Chondrocyte (in vitro differentiated cells): ENCODE measurements at regions not wholly inside any gene's neighbourhood (a gene's known extent, or its start where the extent isn't known, plus 50 kb on each side); places are given as distances from the start of the nearest gene placed in this dataset.

ENCODE experiments used
- DNase-seq: peaks from one replicate; pipeline ENCODE4 v3.0.0; 2021; ENCODE audit warnings: mixed read lengths, low spot score
- H3K27ac Mint-ChIP-seq: one replicate; pipeline ENCODE4 v1.8.0; 2021; ENCODE audit warnings: mild to moderate bottlenecking, moderate library complexity, mixed read lengths; ENCODE audit not compliant: unreplicated experiment
- H3K27me3 Mint-ChIP-seq: 2 replicates; pipeline ENCODE4 v1.8.0; 2021; ENCODE audit warnings: low read depth, mixed read lengths
- H3K36me3 Mint-ChIP-seq: 2 replicates; pipeline ENCODE4 v1.8.0; 2021; ENCODE audit warnings: low read depth, mixed read lengths
- H3K4me1 Mint-ChIP-seq: 2 replicates; pipeline ENCODE4 v1.8.0; 2021; ENCODE audit warnings: low read depth, mild to moderate bottlenecking, mixed read lengths
- H3K4me3 Mint-ChIP-seq: one replicate; pipeline ENCODE4 v1.8.0; 2021; ENCODE audit warnings: mild to moderate bottlenecking, moderate library complexity, mixed read lengths; ENCODE audit not compliant: unreplicated experiment
- H3K9me3 Mint-ChIP-seq: 2 replicates; pipeline ENCODE4 v1.8.0; 2021; ENCODE audit warnings: low read depth, mixed read lengths
- TF ChIP-seq, protein P1 (sequence below): fragments of 200-600 bp; sonication (generic); IDR thresholded peaks from 2 replicates; pipeline ENCODE4 v1.5.0; 2021; ENCODE audit warnings: antibody characterized with exemption, mild to moderate bottlenecking, moderate library complexity

- Mint-ChIP-seq H3K4me1 (peaks cover 15% of the 10 kb centered on the region), H3K27me3 (no peaks in the 10 kb centered on the region), H3K27ac (no peak overlapping the region), H3K4me3 (no peak overlapping the region), H3K9me3 (no peaks in the 10 kb centered on the region), H3K36me3 (no peaks in the 10 kb centered on the region)
- DNase-seq: no peak
- TF ChIP-seq, protein P1, sequence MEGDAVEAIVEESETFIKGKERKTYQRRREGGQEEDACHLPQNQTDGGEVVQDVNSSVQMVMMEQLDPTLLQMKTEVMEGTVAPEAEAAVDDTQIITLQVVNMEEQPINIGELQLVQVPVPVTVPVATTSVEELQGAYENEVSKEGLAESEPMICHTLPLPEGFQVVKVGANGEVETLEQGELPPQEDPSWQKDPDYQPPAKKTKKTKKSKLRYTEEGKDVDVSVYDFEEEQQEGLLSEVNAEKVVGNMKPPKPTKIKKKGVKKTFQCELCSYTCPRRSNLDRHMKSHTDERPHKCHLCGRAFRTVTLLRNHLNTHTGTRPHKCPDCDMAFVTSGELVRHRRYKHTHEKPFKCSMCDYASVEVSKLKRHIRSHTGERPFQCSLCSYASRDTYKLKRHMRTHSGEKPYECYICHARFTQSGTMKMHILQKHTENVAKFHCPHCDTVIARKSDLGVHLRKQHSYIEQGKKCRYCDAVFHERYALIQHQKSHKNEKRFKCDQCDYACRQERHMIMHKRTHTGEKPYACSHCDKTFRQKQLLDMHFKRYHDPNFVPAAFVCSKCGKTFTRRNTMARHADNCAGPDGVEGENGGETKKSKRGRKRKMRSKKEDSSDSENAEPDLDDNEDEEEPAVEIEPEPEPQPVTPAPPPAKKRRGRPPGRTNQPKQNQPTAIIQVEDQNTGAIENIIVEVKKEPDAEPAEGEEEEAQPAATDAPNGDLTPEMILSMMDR: no peak
Measured at GRCh38 chr2:203603456-203604389, 68.6 kb upstream of the RAPH1 start.

DNA sequence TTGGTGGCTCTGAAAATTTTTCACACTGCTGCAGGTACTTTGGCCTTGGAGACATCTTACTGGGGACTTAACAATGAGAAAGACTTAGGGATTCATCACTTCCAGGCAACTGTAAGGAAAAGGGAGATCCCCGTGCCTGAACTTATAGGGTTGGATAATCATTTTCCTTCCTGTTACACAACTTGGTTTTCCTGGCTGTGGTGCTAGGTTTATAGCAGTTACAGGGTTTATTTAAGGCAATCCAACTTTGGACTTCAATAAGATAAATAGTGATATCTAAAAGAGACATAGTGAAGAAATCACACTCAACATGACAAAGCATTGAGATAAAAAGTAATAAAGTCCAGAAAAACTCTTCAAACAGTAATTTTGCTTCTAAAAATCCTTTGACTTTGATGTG, 70.2 kb upstream of the RAPH1 start:
- H3K36me3 Mint-ChIP-seq: no peaks in the 10 kb centered on the region
- no peaks in the 10 kb centered on the region for H3K9me3 Mint-ChIP-seq
- H3K27ac Mint-ChIP-seq: no peak overlapping the region
- H3K27me3 Mint-ChIP-seq: no peaks in the 10 kb centered on the region
- H3K4me3 Mint-ChIP-seq: no peak overlapping the region
- TF ChIP-seq, protein P1: no peak
- DNase-seq: no peak
- peaks cover 14% of the 10 kb centered on the region for H3K4me1 Mint-ChIP-seq

GRCh38 chr2:203606051-203606450, 71.0 kb upstream of the RAPH1 start:
- Mint-ChIP-seq H3K27me3 (no peaks in the 10 kb centered on the region), H3K4me3 (no peak overlapping the region), H3K9me3 (no peaks in the 10 kb centered on the region), H3K4me1 (peaks cover 12% of the 10 kb centered on the region), H3K36me3 (no peaks in the 10 kb centered on the region), H3K27ac (no peak overlapping the region)
- TF ChIP-seq, protein P1: no peak
- no peak for DNase-seq

- Mint-ChIP-seq H3K27ac (no peak overlapping the region), H3K9me3 (no peaks in the 10 kb centered on the region)
- TF ChIP-seq, protein P1: no peak
Measured at GRCh38 chr2:203610558-203610957, 75.5 kb upstream of the RAPH1 start.

GRCh38 chr2:203612246-203612645, 77.1 kb upstream of the RAPH1 start:
- Mint-ChIP-seq H3K27me3 (no peaks in the 10 kb centered on the region), H3K27ac (no peak overlapping the region), H3K9me3 (no peaks in the 10 kb centered on the region), H3K4me3 (no peak overlapping the region), H3K36me3 (no peaks in the 10 kb centered on the region), H3K4me1 (no peaks in the 10 kb centered on the region)
- DNase-seq: no peak
- TF ChIP-seq, protein P1: no peak

More at GRCh38 chr2:203610558-203610957, 75.5 kb upstream of the RAPH1 start:
- no peak for DNase-seq
- H3K27me3 Mint-ChIP-seq: no peaks in the 10 kb centered on the region
- no peaks in the 10 kb centered on the region for H3K36me3 Mint-ChIP-seq
- no peak overlapping the region for H3K4me3 Mint-ChIP-seq
- no peaks in the 10 kb centered on the region for H3K4me1 Mint-ChIP-seq
